ENCODE measurements at regions not wholly inside any gene's neighbourhood (a gene's known extent, or its start where the extent isn't known, plus 50 kb on each side); places are given as distances from the start of the nearest gene placed in this dataset.

DNA sequence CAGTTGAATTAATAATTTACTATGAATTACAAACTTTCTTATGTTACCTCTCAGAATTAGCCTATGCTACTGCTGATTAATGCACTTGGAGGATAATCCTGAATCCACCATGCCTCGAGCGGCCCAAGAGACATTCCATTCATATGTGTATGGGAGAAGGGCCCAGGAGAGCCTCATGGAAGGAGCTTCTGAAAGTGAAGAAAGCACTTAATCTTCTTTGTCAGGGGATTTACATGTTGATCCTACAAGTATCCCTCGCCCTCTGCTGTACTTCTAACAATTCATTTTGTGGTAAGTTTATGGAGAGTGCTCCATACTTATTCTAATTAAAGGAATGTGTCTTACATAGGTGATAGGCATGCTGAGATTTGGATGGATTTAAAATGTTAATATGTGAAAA, 1189.1 kb upstream of the NXPH2 start:
- no peaks in the 10 kb centered on the region for H3K36me3 ChIP-seq (ENCODE audit: insufficient read depth, low read length)
- H3K4me1 ChIP-seq (ENCODE audit: insufficient read depth, low read length, severe bottlenecking), result no peaks in the 10 kb centered on the region
- H3K27me3 ChIP-seq (ENCODE audit: insufficient read depth, low read length), result no peaks in the 10 kb centered on the region
- H3K9me2 ChIP-seq (ENCODE audit: low read depth, low read length), result no peaks in the 10 kb centered on the region
- H3F3A ChIP-seq (ENCODE audit: insufficient read depth, low read length), result no peaks in the 10 kb centered on the region
- no peaks in the 10 kb centered on the region for H4K20me1 ChIP-seq (ENCODE audit: insufficient read depth, low read length)
- H3K27ac ChIP-seq (ENCODE audit: low read depth, low read length, poor library complexity, severe bottlenecking), result no peak overlapping the region
- H2AFZ ChIP-seq (ENCODE audit: low read length), result no peak overlapping the region
- TF ChIP-seq, protein P1, sequence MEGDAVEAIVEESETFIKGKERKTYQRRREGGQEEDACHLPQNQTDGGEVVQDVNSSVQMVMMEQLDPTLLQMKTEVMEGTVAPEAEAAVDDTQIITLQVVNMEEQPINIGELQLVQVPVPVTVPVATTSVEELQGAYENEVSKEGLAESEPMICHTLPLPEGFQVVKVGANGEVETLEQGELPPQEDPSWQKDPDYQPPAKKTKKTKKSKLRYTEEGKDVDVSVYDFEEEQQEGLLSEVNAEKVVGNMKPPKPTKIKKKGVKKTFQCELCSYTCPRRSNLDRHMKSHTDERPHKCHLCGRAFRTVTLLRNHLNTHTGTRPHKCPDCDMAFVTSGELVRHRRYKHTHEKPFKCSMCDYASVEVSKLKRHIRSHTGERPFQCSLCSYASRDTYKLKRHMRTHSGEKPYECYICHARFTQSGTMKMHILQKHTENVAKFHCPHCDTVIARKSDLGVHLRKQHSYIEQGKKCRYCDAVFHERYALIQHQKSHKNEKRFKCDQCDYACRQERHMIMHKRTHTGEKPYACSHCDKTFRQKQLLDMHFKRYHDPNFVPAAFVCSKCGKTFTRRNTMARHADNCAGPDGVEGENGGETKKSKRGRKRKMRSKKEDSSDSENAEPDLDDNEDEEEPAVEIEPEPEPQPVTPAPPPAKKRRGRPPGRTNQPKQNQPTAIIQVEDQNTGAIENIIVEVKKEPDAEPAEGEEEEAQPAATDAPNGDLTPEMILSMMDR (IDR thresholded peaks at IDR 0.05; ENCODE audit: low read length), result no peak
- no peak for TF ChIP-seq EZH2 (IDR thresholded peaks at IDR 0.05; ENCODE audit: borderline replicate concordance, low read length)
- no peak overlapping the region for H3K4me2 ChIP-seq (ENCODE audit: low read length)
- H3K4me3 ChIP-seq (ENCODE audit: low read depth, low read length, poor library complexity, severe bottlenecking), result no peak overlapping the region
- no peaks in the 10 kb centered on the region for H3K9me3 ChIP-seq (ENCODE audit: low read length)
- no peak overlapping the region for H3K9ac ChIP-seq (ENCODE audit: low read length)
- no peaks in the 10 kb centered on the region for H3K79me2 ChIP-seq (ENCODE audit: insufficient read depth, low read length)

DNA sequence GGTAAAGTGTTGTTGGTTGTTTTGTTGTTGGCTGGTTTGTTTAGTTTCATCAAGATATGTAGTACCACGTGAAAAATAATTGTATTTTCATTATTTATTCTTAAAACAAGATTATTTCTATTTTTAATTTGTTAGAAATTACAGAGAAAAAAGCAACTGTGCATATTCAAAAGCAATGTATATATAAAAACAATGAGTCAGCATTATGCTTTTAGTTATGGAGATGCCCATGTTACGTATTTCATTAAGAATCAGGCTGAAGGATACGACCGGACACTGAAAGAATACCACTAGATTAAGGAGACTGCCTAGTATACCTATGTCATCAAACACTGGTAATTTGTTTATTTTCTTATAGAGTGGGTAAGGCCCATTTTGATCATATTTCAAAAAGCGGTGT, 1188.4 kb upstream of the NXPH2 start:
- H3K9me3 ChIP-seq (ENCODE audit: low read length), result no peaks in the 10 kb centered on the region
- no peak overlapping the region for H3K27ac ChIP-seq (ENCODE audit: low read depth, low read length, poor library complexity, severe bottlenecking)
- H3K36me3 ChIP-seq (ENCODE audit: insufficient read depth, low read length), result no peaks in the 10 kb centered on the region
- no peak overlapping the region for H3K4me2 ChIP-seq (ENCODE audit: low read length)
- H3K79me2 ChIP-seq (ENCODE audit: insufficient read depth, low read length), result no peaks in the 10 kb centered on the region
- no peak overlapping the region for H2AFZ ChIP-seq (ENCODE audit: low read length)
- H3K4me1 ChIP-seq (ENCODE audit: insufficient read depth, low read length, severe bottlenecking), result no peaks in the 10 kb centered on the region
- H3K9me2 ChIP-seq (ENCODE audit: low read depth, low read length), result no peaks in the 10 kb centered on the region
- H3K9ac ChIP-seq (ENCODE audit: low read length), result no peak overlapping the region
- no peak overlapping the region for H3K4me3 ChIP-seq (ENCODE audit: low read depth, low read length, poor library complexity, severe bottlenecking)
- H3F3A ChIP-seq (ENCODE audit: insufficient read depth, low read length), result no peaks in the 10 kb centered on the region
- TF ChIP-seq EZH2 (IDR thresholded peaks at IDR 0.05; ENCODE audit: borderline replicate concordance, low read length), result no peak
- TF ChIP-seq, protein P1 (IDR thresholded peaks at IDR 0.05; ENCODE audit: low read length), result no peak
- no peaks in the 10 kb centered on the region for H3K27me3 ChIP-seq (ENCODE audit: insufficient read depth, low read length)
- no peaks in the 10 kb centered on the region for H4K20me1 ChIP-seq (ENCODE audit: insufficient read depth, low read length)

DNA sequence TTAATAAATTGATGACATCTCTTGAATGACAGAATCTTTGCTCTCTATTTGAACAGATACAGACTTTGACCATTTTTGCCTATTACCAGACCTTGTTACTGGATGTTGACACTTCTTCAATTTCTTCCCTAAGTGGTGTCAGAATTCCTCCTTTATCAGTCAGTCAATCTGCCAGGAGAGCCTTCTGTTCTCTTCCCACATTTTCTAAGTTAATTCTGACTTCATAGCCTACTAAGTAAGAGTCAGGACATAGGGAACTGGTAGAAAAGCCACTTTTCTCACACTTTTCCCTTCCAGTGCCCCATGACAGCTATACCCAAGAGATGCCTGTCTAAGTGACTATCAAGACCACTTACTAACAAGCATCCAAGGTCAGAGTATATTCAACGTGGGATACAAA, 1187.5 kb upstream of the NXPH2 start:
- Histone ChIP-seq H3K4me1 (ENCODE audit: insufficient read depth, low read length, severe bottlenecking) (no peaks in the 10 kb centered on the region), H3K4me3 (ENCODE audit: low read depth, low read length, poor library complexity, severe bottlenecking) (no peak overlapping the region), H3K4me2 (ENCODE audit: low read length) (no peak overlapping the region), H4K20me1 (ENCODE audit: insufficient read depth, low read length) (no peaks in the 10 kb centered on the region), H3K27me3 (ENCODE audit: insufficient read depth, low read length) (no peaks in the 10 kb centered on the region), H3K9me2 (ENCODE audit: low read depth, low read length) (no peaks in the 10 kb centered on the region), H3K27ac (ENCODE audit: low read depth, low read length, poor library complexity, severe bottlenecking) (no peak overlapping the region), H3F3A (ENCODE audit: insufficient read depth, low read length) (no peaks in the 10 kb centered on the region), H3K9ac (ENCODE audit: low read length) (no peak overlapping the region), H2AFZ (ENCODE audit: low read length) (no peak overlapping the region), H3K79me2 (ENCODE audit: insufficient read depth, low read length) (no peaks in the 10 kb centered on the region), H3K36me3 (ENCODE audit: insufficient read depth, low read length) (no peaks in the 10 kb centered on the region), H3K9me3 (ENCODE audit: low read length) (no peaks in the 10 kb centered on the region)
- TF ChIP-seq EZH2 (IDR thresholded peaks at IDR 0.05; ENCODE audit: borderline replicate concordance, low read length), result no peak
- TF ChIP-seq, protein P1 (IDR thresholded peaks at IDR 0.05; ENCODE audit: low read length), result no peak

Measured in OCI-LY1 (cell line).